Neural progenitor cell (in vitro differentiated cells): ENCODE measurements at regions not wholly inside any gene's neighbourhood (a gene's known extent, or its start where the extent isn't known, plus 50 kb on each side); places are given as distances from the start of the nearest gene placed in this dataset.

ENCODE experiments used
- DNase-seq: peaks from one replicate; pipeline ENCODE4 v3.0.0-alpha.2; 2016; ENCODE audit warnings: low spot score
- H2AFZ ChIP-seq: fragments of 200-600 bp; sonication (generic); replicated peaks from 2 replicates; pipeline ENCODE4 v1.6.1; 2016; ENCODE audit warnings: antibody characterized with exemption
- H3F3A ChIP-seq: fragments of 200-600 bp; sonication (generic); 2 replicates; pipeline ENCODE4 v1.6.1; 2016; ENCODE audit warnings: antibody characterized with exemption, low read depth
- H3K27ac ChIP-seq: fragments of 200-600 bp; sonication (generic); 2 replicates; pipeline ENCODE4 v1.5.1; 2016; ENCODE audit warnings: mild to moderate bottlenecking
- H3K27me3 ChIP-seq: fragments of 200-600 bp; sonication (generic); 2 replicates; pipeline ENCODE4 v1.6.1; 2016; ENCODE audit warnings: mild to moderate bottlenecking, moderate library complexity
- H3K36me3 ChIP-seq: fragments of 200-600 bp; sonication (generic); 2 replicates; pipeline ENCODE4 v1.5.1; 2016
- H3K4me1 ChIP-seq: fragments of 200-600 bp; sonication (generic); 2 replicates; pipeline ENCODE4 v1.6.1; 2016; ENCODE audit warnings: mixed run types
- H3K4me2 ChIP-seq: fragments of 200-600 bp; sonication (generic); 2 replicates; pipeline ENCODE4 v1.6.1; 2016
- H3K4me3 ChIP-seq: fragments of 200-600 bp; sonication (generic); 2 replicates; pipeline ENCODE4 v1.5.1; 2016
- H3K79me2 ChIP-seq: fragments of 200-600 bp; sonication (generic); 2 replicates; pipeline ENCODE4 v1.6.1; 2016; ENCODE audit warnings: low read depth
- H3K9ac ChIP-seq: fragments of 200-600 bp; sonication (generic); 2 replicates; pipeline ENCODE4 v1.6.1; 2016
- H3K9me3 ChIP-seq: fragments of 200-600 bp; sonication (generic); 2 replicates; pipeline ENCODE4 v1.5.1; 2016; ENCODE audit warnings: low read depth
- H4K20me1 ChIP-seq: fragments of 200-600 bp; sonication (generic); 2 replicates; pipeline ENCODE4 v1.6.1; 2016; ENCODE audit warnings: low read depth
- H3K27ac Mint-ChIP-seq: 3 replicates; pipeline ENCODE4 v1.8.0; 2021; ENCODE audit warnings: mixed read lengths
- H3K27me3 Mint-ChIP-seq: 2 replicates; pipeline ENCODE4 v1.8.0; 2022; ENCODE audit warnings: low read depth, mild to moderate bottlenecking, inconsistent platforms, moderate library complexity, mixed read lengths; ENCODE audit not compliant: insufficient read depth
- H3K36me3 Mint-ChIP-seq: 3 replicates; pipeline ENCODE4 v1.8.0; 2021; ENCODE audit warnings: mixed read lengths
- H3K4me1 Mint-ChIP-seq: 3 replicates; pipeline ENCODE4 v1.8.0; 2021; ENCODE audit warnings: mixed read lengths
- H3K4me3 Mint-ChIP-seq: 3 replicates; pipeline ENCODE4 v1.8.0; 2021; ENCODE audit warnings: mild to moderate bottlenecking, moderate library complexity, mixed read lengths
- H3K9me3 Mint-ChIP-seq: 3 replicates; pipeline ENCODE4 v1.8.0; 2020; ENCODE audit warnings: mixed read lengths
- EZH2 ChIP-seq: fragments of 200-600 bp; sonication (generic); IDR thresholded peaks from 2 replicates; pipeline ENCODE4 v1.6.1; 2017; ENCODE audit warnings: antibody characterized with exemption, mild to moderate bottlenecking, moderate library complexity
- EZH2phosphoT487 ChIP-seq: fragments of 200-600 bp; sonication (generic); IDR thresholded peaks from 2 replicates; pipeline ENCODE4 v1.6.1; 2017; ENCODE audit warnings: antibody characterized with exemption
- TF ChIP-seq, protein P1 (sequence below): fragments of 200-600 bp; sonication (generic); IDR thresholded peaks from 2 replicates; pipeline ENCODE4 v1.5.1; 2017; ENCODE audit warnings: antibody characterized with exemption, mild to moderate bottlenecking

DNA sequence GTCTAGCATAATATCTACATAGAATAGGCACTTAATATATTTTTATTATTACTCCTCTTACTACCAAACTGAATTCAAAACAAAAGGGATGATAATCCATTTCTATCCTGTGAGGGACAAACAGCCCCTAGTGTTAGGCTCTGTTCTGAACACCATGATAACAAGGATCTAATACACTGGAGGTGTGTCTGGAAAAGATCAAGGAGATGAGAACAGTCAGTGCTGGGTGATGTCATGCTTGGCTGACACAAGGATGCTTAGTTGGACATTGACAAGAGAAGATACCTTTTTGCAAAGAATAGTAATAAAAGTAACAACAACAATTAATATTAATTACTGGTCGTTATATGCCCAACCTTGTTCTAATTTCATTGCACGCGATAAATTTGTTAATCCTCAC is 458.7 kb downstream of the EBF1 start:
- no peaks in the 10 kb centered on the region for H3K36me3 Mint-ChIP-seq
- Histone ChIP-seq H3K4me1 (peaks cover 9% of the 10 kb centered on the region), H4K20me1 (no peaks in the 10 kb centered on the region), H3K9ac (no peak overlapping the region), H3K27me3 (no peaks in the 10 kb centered on the region), H3K36me3 (no peaks in the 10 kb centered on the region), H3K4me3 (no peak overlapping the region), H3F3A (no peaks in the 10 kb centered on the region), H3K27ac (no peak overlapping the region), H3K4me2 (no peak overlapping the region), H3K79me2 (no peaks in the 10 kb centered on the region), H3K9me3 (no peaks in the 10 kb centered on the region), H2AFZ (no peak overlapping the region)
- no peak for DNase-seq
- H3K4me3 Mint-ChIP-seq: no peak overlapping the region
- no peaks in the 10 kb centered on the region for H3K9me3 Mint-ChIP-seq
- H3K27me3 Mint-ChIP-seq: peaks cover 2% of the 10 kb centered on the region
- H3K27ac Mint-ChIP-seq: no peak overlapping the region
- peaks cover 10% of the 10 kb centered on the region for H3K4me1 Mint-ChIP-seq
- TF ChIP-seq, protein P1, sequence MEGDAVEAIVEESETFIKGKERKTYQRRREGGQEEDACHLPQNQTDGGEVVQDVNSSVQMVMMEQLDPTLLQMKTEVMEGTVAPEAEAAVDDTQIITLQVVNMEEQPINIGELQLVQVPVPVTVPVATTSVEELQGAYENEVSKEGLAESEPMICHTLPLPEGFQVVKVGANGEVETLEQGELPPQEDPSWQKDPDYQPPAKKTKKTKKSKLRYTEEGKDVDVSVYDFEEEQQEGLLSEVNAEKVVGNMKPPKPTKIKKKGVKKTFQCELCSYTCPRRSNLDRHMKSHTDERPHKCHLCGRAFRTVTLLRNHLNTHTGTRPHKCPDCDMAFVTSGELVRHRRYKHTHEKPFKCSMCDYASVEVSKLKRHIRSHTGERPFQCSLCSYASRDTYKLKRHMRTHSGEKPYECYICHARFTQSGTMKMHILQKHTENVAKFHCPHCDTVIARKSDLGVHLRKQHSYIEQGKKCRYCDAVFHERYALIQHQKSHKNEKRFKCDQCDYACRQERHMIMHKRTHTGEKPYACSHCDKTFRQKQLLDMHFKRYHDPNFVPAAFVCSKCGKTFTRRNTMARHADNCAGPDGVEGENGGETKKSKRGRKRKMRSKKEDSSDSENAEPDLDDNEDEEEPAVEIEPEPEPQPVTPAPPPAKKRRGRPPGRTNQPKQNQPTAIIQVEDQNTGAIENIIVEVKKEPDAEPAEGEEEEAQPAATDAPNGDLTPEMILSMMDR: no peak
- TF ChIP-seq EZH2phosphoT487: no peak
- no peak for TF ChIP-seq EZH2

DNA sequence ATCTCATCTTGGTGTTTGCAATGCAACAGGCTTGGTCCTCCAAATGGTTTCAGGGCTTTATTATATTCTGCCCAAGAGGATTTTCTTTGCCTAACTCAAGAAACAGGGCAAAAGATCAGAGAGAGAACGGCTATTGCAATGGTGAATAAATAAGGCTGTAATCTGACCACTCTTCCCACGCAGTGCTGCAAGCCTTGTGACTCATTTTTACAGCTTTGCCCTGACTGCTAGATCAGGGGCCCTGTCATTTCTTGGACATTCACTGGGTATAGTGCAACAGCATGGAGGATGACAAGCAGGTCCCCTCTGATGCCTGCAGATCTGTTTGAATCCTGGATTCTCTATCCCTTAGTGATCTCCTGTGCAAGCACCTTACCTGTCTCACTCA is 459.1 kb downstream of the EBF1 start:
- Histone ChIP-seq H2AFZ (no peak overlapping the region), H3K4me3 (no peak overlapping the region), H4K20me1 (no peaks in the 10 kb centered on the region), H3F3A (no peaks in the 10 kb centered on the region), H3K4me1 (peaks cover 14% of the 10 kb centered on the region), H3K9ac (no peak overlapping the region), H3K4me2 (no peak overlapping the region), H3K27ac (no peak overlapping the region), H3K9me3 (no peaks in the 10 kb centered on the region), H3K36me3 (no peaks in the 10 kb centered on the region), H3K27me3 (no peaks in the 10 kb centered on the region), H3K79me2 (no peaks in the 10 kb centered on the region)
- Mint-ChIP-seq H3K4me3 (no peak overlapping the region), H3K9me3 (no peaks in the 10 kb centered on the region), H3K27me3 (peaks cover 2% of the 10 kb centered on the region), H3K4me1 (peaks cover 10% of the 10 kb centered on the region), H3K27ac (no peak overlapping the region), H3K36me3 (no peaks in the 10 kb centered on the region)
- TF ChIP-seq EZH2phosphoT487 (no peak), EZH2 (no peak)
- TF ChIP-seq, protein P1: no peak
- no peak for DNase-seq

DNA sequence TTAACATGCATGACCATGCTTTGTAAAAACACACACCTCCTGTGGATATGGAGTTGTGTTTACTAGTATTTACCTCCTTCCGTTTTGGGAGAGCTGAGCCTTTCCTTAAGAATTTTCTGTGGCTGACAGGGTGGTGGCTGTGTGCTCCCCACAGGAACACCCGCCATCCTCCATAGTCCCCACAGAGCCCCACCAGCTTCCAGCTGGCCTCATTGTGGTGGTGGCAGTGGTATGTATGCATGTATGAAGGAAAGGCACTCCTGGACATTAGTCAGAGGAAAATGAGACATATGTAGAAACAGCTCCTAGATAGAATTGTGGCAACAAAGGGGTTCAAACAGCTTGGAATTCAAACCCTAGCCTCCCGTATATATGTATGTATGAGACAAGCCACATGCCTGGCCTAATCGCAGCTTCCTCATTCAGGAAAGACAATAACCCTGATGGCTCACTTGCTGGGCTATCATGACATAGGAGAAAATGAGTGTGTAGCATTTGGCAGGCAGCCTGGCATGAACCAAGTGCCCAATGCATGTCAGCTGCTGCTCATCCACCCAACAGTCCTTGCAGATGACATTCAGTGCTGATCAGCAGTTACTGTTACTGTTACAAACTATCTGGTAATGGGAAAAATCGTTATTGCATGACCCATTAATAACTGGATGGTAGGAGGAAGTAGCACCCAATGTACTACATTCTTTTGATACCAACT is 459.7 kb downstream of the EBF1 start:
- H3K9me3 Mint-ChIP-seq: no peaks in the 10 kb centered on the region
- Histone ChIP-seq H3K36me3 (no peaks in the 10 kb centered on the region), H3K4me1 (peaks cover 19% of the 10 kb centered on the region), H3K4me2 (no peak overlapping the region), H3F3A (no peaks in the 10 kb centered on the region), H3K27me3 (no peaks in the 10 kb centered on the region), H3K27ac (no peak overlapping the region), H3K79me2 (no peaks in the 10 kb centered on the region), H4K20me1 (no peaks in the 10 kb centered on the region), H3K4me3 (no peak overlapping the region), H3K9ac (no peak overlapping the region), H2AFZ (no peak overlapping the region), H3K9me3 (no peaks in the 10 kb centered on the region)
- H3K27ac Mint-ChIP-seq: no peak overlapping the region
- H3K27me3 Mint-ChIP-seq: peaks cover 2% of the 10 kb centered on the region
- no peaks in the 10 kb centered on the region for H3K36me3 Mint-ChIP-seq
- H3K4me3 Mint-ChIP-seq: no peak overlapping the region
- TF ChIP-seq EZH2 (no peak), EZH2phosphoT487 (no peak)
- TF ChIP-seq, protein P1: no peak
- H3K4me1 Mint-ChIP-seq: peaks cover 10% of the 10 kb centered on the region
- no peak for DNase-seq
